A549 (cell line): ENCODE measurements at regions not wholly inside any gene's neighbourhood (a gene's known extent, or its start where the extent isn't known, plus 50 kb on each side); places are given as distances from the start of the nearest gene placed in this dataset.

Experiments
- ATAC-seq, 2 experiments: fragments of 200-7000 bp in 1 of 2; fragments of >200 bp in 1 of 2; cut with Nextera tagmentation in 1 of 2; cut with Tn5 transposase in 1 of 2; 3 replicates each; pipeline versions ENCODE4 v1.8.0 to v1.9.1; 2018 to 2020; ENCODE audit warnings: mild to moderate bottlenecking in 1 of 2, moderate library complexity in 1 of 2
- CTCF ChIA-PET: fragments of 300-600 bp; sonication (Branson Sonifier 250); formaldehyde crosslinking; extraction: SDS; loops from one replicate; lab custom pipeline; 2021; ENCODE audit warnings: antibody characterized with exemption, inconsistent platforms; lab: Yijun Ruan, JAX
- POLR2A ChIA-PET: fragments of 350-600 bp; formaldehyde crosslinking; extraction: SDS; loops from one replicate; lab custom pipeline; 2021; ENCODE audit warnings: antibody characterized with exemption, inconsistent platforms; lab: Yijun Ruan, JAX
- DNase-seq, 2 experiments: peaks; one replicate each; pipeline versions ENCODE4 v3.0.0 to v3.0.0-alpha.2; 2011 to 2016; ENCODE audit warnings: low read depth in 1 of 2, low spot score in 1 of 2
- FAIRE-seq: peaks from 2 replicates; lab custom pipeline; 2011; peaks lifted over from hg19 to GRCh38; lab: Jason Lieb, UNC
- H3K27ac ChIP-seq, 2 experiments: fragments of >200 bp; sonication (Bioruptor Twin); formaldehyde crosslinking; 3 replicates each; pipeline ENCODE4 v1.5.1; 2016 to 2017
- H3K4me1 ChIP-seq: fragments of >200 bp; sonication (Bioruptor Twin); formaldehyde crosslinking; 3 replicates; pipeline ENCODE4 v1.6.1; 2016
- H3K4me2 ChIP-seq: fragments of >200 bp; sonication (Bioruptor Twin); formaldehyde crosslinking; 3 replicates; pipeline ENCODE4 v1.6.1; 2016
- H3K4me3 ChIP-seq: fragments of >200 bp; sonication (Bioruptor Twin); formaldehyde crosslinking; 3 replicates; pipeline ENCODE4 v1.5.1; 2016
- H3K9me3 ChIP-seq: fragments of >200 bp; sonication (Bioruptor Twin); formaldehyde crosslinking; 3 replicates; pipeline ENCODE4 v1.6.1; 2016
- ATOH8 ChIP-seq: fragments of 250-450 bp; sonication (Bioruptor Pico); IDR thresholded peaks from 2 replicates; pipeline ENCODE4 v1.5.0; 2020; ENCODE audit warnings: low read depth, mild to moderate bottlenecking, moderate library complexity
- CBX2 ChIP-seq: fragments of 200-600 bp; sonication (generic); IDR thresholded peaks from 2 replicates; pipeline ENCODE4 v1.6.1; 2016; ENCODE audit warnings: low read depth, mild to moderate bottlenecking, borderline replicate concordance
- CHD2 ChIP-seq: fragments of 150-350 bp; IDR thresholded peaks from 2 replicates; pipeline ENCODE4 v1.6.1; 2014; ENCODE audit warnings: low read length; ENCODE audit not compliant: partially characterized antibody
- EHMT2 ChIP-seq: fragments of 200-600 bp; sonication (generic); IDR thresholded peaks from 2 replicates; pipeline ENCODE4 v1.6.1; 2016; ENCODE audit warnings: antibody characterized with exemption, low read depth, mild to moderate bottlenecking, moderate library complexity
- ESRRA ChIP-seq: fragments of 150-350 bp; IDR thresholded peaks from 2 replicates; pipeline ENCODE4 v1.6.1; 2014; ENCODE audit warnings: mild to moderate bottlenecking, low read length, borderline replicate concordance
- FOSB ChIP-seq: fragments of 250-450 bp; sonication (Bioruptor Pico); IDR thresholded peaks from 2 replicates; pipeline ENCODE4 v1.5.0; 2020; ENCODE audit warnings: mild to moderate bottlenecking, moderate library complexity
- HEYL ChIP-seq: fragments of 250-450 bp; sonication (Bioruptor Pico); IDR thresholded peaks from 2 replicates; pipeline ENCODE4 v1.8.0; 2021; ENCODE audit warnings: mild to moderate bottlenecking, moderate library complexity
- HOXA7 ChIP-seq: fragments of 250-450 bp; sonication (Bioruptor Pico); IDR thresholded peaks from 2 replicates; pipeline ENCODE4 v1.5.0; 2020; ENCODE audit warnings: mild to moderate bottlenecking, moderate library complexity
- HOXB13 ChIP-seq: fragments of 250-450 bp; sonication (Bioruptor Pico); IDR thresholded peaks from 2 replicates; pipeline ENCODE4 v1.5.0; 2020; ENCODE audit warnings: low read depth, mild to moderate bottlenecking, moderate library complexity
- JUNB ChIP-seq: fragments of >200 bp; sonication (Bioruptor Twin); formaldehyde crosslinking; IDR thresholded peaks from 2 replicates; pipeline ENCODE4 v1.6.1; 2016
- MAFK ChIP-seq: fragments of 450-650 bp; IDR thresholded peaks from 2 replicates; pipeline ENCODE4 v1.6.1; 2014; ENCODE audit not compliant: partially characterized antibody
- MAZ ChIP-seq: fragments of 150-350 bp; IDR thresholded peaks from 2 replicates; pipeline ENCODE4 v1.6.1; 2014; ENCODE audit warnings: antibody characterized with exemption, low read depth, low read length, borderline replicate concordance
- PHF8 ChIP-seq: fragments of 200-600 bp; sonication (generic); IDR thresholded peaks from 2 replicates; pipeline ENCODE4 v1.6.1; 2016; ENCODE audit warnings: low read depth, mild to moderate bottlenecking, antibody characterized with exemption, moderate library complexity, borderline replicate concordance
- RARB ChIP-seq: fragments of 250-450 bp; sonication (Bioruptor Pico); IDR thresholded peaks from 2 replicates; pipeline ENCODE4 v1.8.0; 2021; ENCODE audit warnings: mild to moderate bottlenecking, moderate library complexity
- TFCP2L1 ChIP-seq: fragments of 250-450 bp; sonication (Bioruptor Pico); IDR thresholded peaks from 2 replicates; pipeline ENCODE4 v1.5.0; 2021; ENCODE audit warnings: mild to moderate bottlenecking
- TP53 ChIP-seq: fragments of 250-450 bp; sonication (Bioruptor Pico); IDR thresholded peaks from 2 replicates; pipeline ENCODE4 v1.5.0; 2021; ENCODE audit warnings: mild to moderate bottlenecking, moderate library complexity
- USF2 ChIP-seq: fragments of 450-650 bp; IDR thresholded peaks from 2 replicates; pipeline ENCODE4 v1.6.1; 2014; ENCODE audit warnings: antibody characterized with exemption
- WGBS: methylation state at CpG from one replicate; pipeline ENCODE4 v1.1.6; 2017; ENCODE audit errors: missing lambda C conversion rate; 5-methylcytosine and 5-hydroxymethylcytosine counted together

- ChIA-PET CTCF (no interaction called here), POLR2A (no interaction called here)
- FAIRE-seq, result no peak
- Histone ChIP-seq H3K27ac (no peak overlapping the region), H3K4me3 (no peak overlapping the region), H3K4me2 (no peak overlapping the region), H3K4me1 (no peaks in the 10 kb centered on the region)
- DNase-seq, result no peak
- ATAC-seq, result no peak
- TF ChIP-seq RARB (CRISPR knock-in tag) (no peak), EHMT2 (no peak), HOXB13 (no peak), MAFK (no peak), FOSB (no peak), ESRRA (no peak), TP53 (CRISPR knock-in tag) (no peak), CHD2 (no peak)
- TF ChIP-seq, all 56 proteins: peak for 0
- no peaks in the 10 kb centered on the region for H3K9me3 ChIP-seq
These were observed 1764.1 kb upstream of the CELF4 start for GRCh38 chr18:39329496-39330275.

GRCh38 chr18:39326772-39327171 is 1761.2 kb upstream of the CELF4 start:
- no peaks in the 10 kb centered on the region for H3K4me1 ChIP-seq
- H3K4me2 ChIP-seq, result no peak overlapping the region
- no peak overlapping the region for H3K4me3 ChIP-seq
- TF ChIP-seq HOXA7 (CRISPR knock-in tag) (no peak), MAZ (no peak), HEYL (CRISPR knock-in tag) (no peak), ATOH8 (CRISPR knock-in tag) (no peak), CBX2 (no peak), USF2 (no peak), JUNB (no peak)
- TF ChIP-seq, all 56 proteins: peak for 0
- FAIRE-seq, result no peak
- CTCF ChIA-PET, result no interaction called here
- ATAC-seq, result no peak
- Histone ChIP-seq H3K9me3 (no peaks in the 10 kb centered on the region), H3K27ac (no peak overlapping the region)
- DNase-seq, result no peak
- POLR2A ChIA-PET, result no interaction called here
- WGBS, result 86% methylated on average over 2 of the region's 2 CpGs

GRCh38 chr18:39325973-39326372 is 1760.4 kb upstream of the CELF4 start:
- POLR2A ChIA-PET, result no interaction called here

GRCh38 chr18:39319141-39319540 is 1753.5 kb upstream of the CELF4 start:
- no peaks in the 10 kb centered on the region for H3K9me3 ChIP-seq
- ChIA-PET CTCF (interaction anchor here (0.6 kb wide), 1 partner anchor 78 kb away, joined by 3 read pairs; no protein-coding TSS in a partner anchor), POLR2A (no interaction called here)
- H3K4me2 ChIP-seq, result no peak overlapping the region
- ATAC-seq (no peak), FAIRE-seq (no peak), DNase-seq (no peak)
- no peak overlapping the region for H3K4me3 ChIP-seq
- H3K4me1 ChIP-seq, result no peaks in the 10 kb centered on the region
- no peak overlapping the region for H3K27ac ChIP-seq
- TF ChIP-seq PHF8, result no peak

More at GRCh38 chr18:39325973-39326372, 1760.4 kb upstream of the CELF4 start:
- Histone ChIP-seq H3K4me3 (no peak overlapping the region), H3K27ac (no peak overlapping the region), H3K9me3 (no peaks in the 10 kb centered on the region), H3K4me2 (no peak overlapping the region), H3K4me1 (no peaks in the 10 kb centered on the region)
- WGBS, result 89% methylated on average over 1 of the region's 1 CpG
- CTCF ChIA-PET, result no interaction called here
- TF ChIP-seq MAFK, result peak; percentile 74
- TF ChIP-seq TFCP2L1 (CRISPR knock-in tag), result no peak
- FAIRE-seq (no peak), ATAC-seq (no peak), DNase-seq (no peak)
